ENCODE measurements at regions not wholly inside any gene's neighbourhood (a gene's known extent, or its start where the extent isn't known, plus 50 kb on each side); places are given as distances from the start of the nearest gene placed in this dataset.

- intact Hi-C loops (cut with micrococcal nuclease) (no loop called here), dilution Hi-C loops (cut with HindIII; ENCODE audit: low sequenced_read_pairs, unreplicated experiment) (no loop called here), in situ Hi-C loops (cut with MboI; ENCODE audit: low sequenced_read_pairs) (no loop called here)
- Histone ChIP-seq H3K56ac (ENCODE audit: extremely low read depth, insufficient read depth, low read length) (no peak overlapping the region), H3K14ac (replicated peaks; ENCODE audit: low read depth, low read length) (no peak overlapping the region), H3K4me3 (ENCODE audit: insufficient read depth, low read depth, low read length) (no peak overlapping the region), H2AK5ac (ENCODE audit: low read depth, low read length) (no peak overlapping the region), H3K36me3 (ENCODE audit: control insufficient read depth, insufficient read depth, low read length) (no peaks in the 10 kb centered on the region), H3K27me3 (ENCODE audit: control insufficient read depth, insufficient read depth, low read length) (no peaks in the 10 kb centered on the region; the same call in 1 of the 2 replicates), H4K8ac (ENCODE audit: low read depth in 2 of 2, low read length in 2 of 2) (no peak overlapping the region), H4K91ac (ENCODE audit: insufficient read depth, low read depth, low read length) (no peak overlapping the region), H3K27ac (ENCODE audit: insufficient read depth, low read length) (no peak overlapping the region), H3K9me1 (ENCODE audit: insufficient read depth, low read length) (no peaks in the 10 kb centered on the region), H2AK9ac (replicated peaks; ENCODE audit: low read depth, low read length, poor library complexity) (no peak overlapping the region), H3K18ac (ENCODE audit: low read depth, low read length) (no peak overlapping the region), H2BK20ac (ENCODE audit: low read depth, low read length) (no peak overlapping the region), H4K20me1 (ENCODE audit: insufficient read depth, low read length) (no peaks in the 10 kb centered on the region), H3K4me1 (ENCODE audit: control insufficient read depth, insufficient read depth, low read length) (no peaks in the 10 kb centered on the region), H3K9me3 (ENCODE audit: control insufficient read depth, insufficient read depth, low read length) (no peaks in the 10 kb centered on the region), H3K4me2 (ENCODE audit: low read depth, low read length) (no peak overlapping the region), H2BK120ac (ENCODE audit: low read depth, low read length) (no peak overlapping the region), H3K79me1 (ENCODE audit: low read depth in 1 of 2, low read length in 2 of 2) (no peaks in the 10 kb centered on the region), H2BK15ac (ENCODE audit: low read depth, low read length) (no peak overlapping the region), H3K4ac (ENCODE audit: low read depth, low read length) (no peak overlapping the region), H4K5ac (ENCODE audit: low read depth, low read length) (no peak overlapping the region), H2BK5ac (ENCODE audit: low read depth, low read length, poor library complexity, severe bottlenecking) (no peak overlapping the region), H3K23ac (ENCODE audit: low read depth, low read length) (no peak overlapping the region), H3K9ac (ENCODE audit: low read depth, low read length) (no peak overlapping the region), H2AFZ (replicated peaks; ENCODE audit: low read length, poor library complexity) (no peak overlapping the region)
- no peak for TF ChIP-seq RCOR1 (IDR thresholded peaks at IDR 0.05; ENCODE audit: insufficient replicate concordance, low read length)
- no peak for TF ChIP-seq ELK1 (IDR thresholded peaks at IDR 0.05; ENCODE audit: borderline replicate concordance, low read depth, low read length)
- no peak for TF ChIP-seq USF2 (IDR thresholded peaks at IDR 0.05; ENCODE audit: low read depth, low read length)
- TF ChIP-seq CTCF (conservative IDR thresholded peaks at IDR 0.05; ENCODE audit: low read depth, low read length) = no peak
- TF ChIP-seq CHD1 (IDR thresholded peaks at IDR 0.05; ENCODE audit: low read depth, low read length) = no peak
- no peak for TF ChIP-seq BHLHE40 (IDR thresholded peaks at IDR 0.05; ENCODE audit: low read depth, low read length)
- TF ChIP-seq RAD21 (IDR thresholded peaks at IDR 0.05; ENCODE audit: low read length) = no peak
- TF ChIP-seq RFX5 (IDR thresholded peaks at IDR 0.05; ENCODE audit: low read depth, low read length) = no peak
- no peak for TF ChIP-seq MAZ (IDR thresholded peaks at IDR 0.05; ENCODE audit: borderline replicate concordance, low read depth, low read length)
- TF ChIP-seq NFE2L2 (IDR thresholded peaks at IDR 0.05; ENCODE audit: low read depth, low read length) = no peak
- no peak for TF ChIP-seq MXI1 (IDR thresholded peaks at IDR 0.05; ENCODE audit: borderline replicate concordance, low read depth, low read length)
- TF ChIP-seq SMC3 (IDR thresholded peaks at IDR 0.05; ENCODE audit: low read depth, low read length) = no peak
- no peak for TF ChIP-seq CEBPB (IDR thresholded peaks at IDR 0.05; ENCODE audit: low read depth, low read length)
- no peak for TF ChIP-seq MAFK (IDR thresholded peaks at IDR 0.05; ENCODE audit: low read depth, low read length)
- TF ChIP-seq FOS (IDR thresholded peaks at IDR 0.05; ENCODE audit: low read depth, low read length) = no peak
- TF ChIP-seq POLR2A (IDR thresholded peaks at IDR 0.05; ENCODE audit: low read depth, low read length) = no peak
- POLR2A ChIA-PET (ENCODE audit: unreplicated experiment) = no interaction called here
- CTCF ChIA-PET = no interaction called here
- WGBS, 2 experiments (ENCODE audit: extremely low coverage in 2 of 2, insufficient read length in 1 of 2) = no CpG with 5 or more reads among the region's 1 CpG
- no TSS peak for BruUV-seq (replicated peaks)
- DNase-seq (no peak), ATAC-seq (ENCODE audit: low read depth) (no peak)
Observed at GRCh38 chrX:97740886-97741285, 857.2 kb downstream of the RPA4 start.
